Hepatocyte (in vitro differentiated cells): ENCODE measurements at regions not wholly inside any gene's neighbourhood (a gene's known extent, or its start where the extent isn't known, plus 50 kb on each side); places are given as distances from the start of the nearest gene placed in this dataset.

Source experiments
- DNase-seq: peaks from one replicate; pipeline ENCODE4 v3.0.0-alpha.2; 2016; ENCODE audit warnings: low spot score
- H2AFZ ChIP-seq: fragments of 200-600 bp; sonication (generic); 2 replicates; pipeline ENCODE4 v1.6.0; 2016; ENCODE audit warnings: antibody characterized with exemption, mild to moderate bottlenecking
- H3K27ac ChIP-seq: fragments of 200-600 bp; sonication (generic); 2 replicates; pipeline ENCODE4 v1.5.1; 2016; ENCODE audit warnings: mild to moderate bottlenecking
- H3K27me3 ChIP-seq: fragments of 200-600 bp; sonication (generic); 2 replicates; pipeline ENCODE4 v1.6.1; 2016
- H3K36me3 ChIP-seq: fragments of 200-600 bp; sonication (generic); replicated peaks from 2 replicates; pipeline ENCODE4 v1.5.1; 2016; ENCODE audit warnings: low read depth; ENCODE audit not compliant: insufficient read depth
- H3K4me1 ChIP-seq: fragments of 200-600 bp; sonication (generic); 2 replicates; pipeline ENCODE4 v1.5.1; 2016; ENCODE audit warnings: mild to moderate bottlenecking, moderate library complexity; ENCODE audit not compliant: insufficient read depth
- H3K4me2 ChIP-seq: fragments of 200-600 bp; sonication (generic); 2 replicates; pipeline ENCODE4 v1.6.0; 2016
- H3K4me3 ChIP-seq: fragments of 200-600 bp; sonication (generic); 2 replicates; pipeline ENCODE4 v1.5.1; 2016; ENCODE audit warnings: mild to moderate bottlenecking
- H3K79me2 ChIP-seq: fragments of 200-600 bp; sonication (generic); 2 replicates; pipeline ENCODE4 v1.6.0; 2017; ENCODE audit warnings: mild to moderate bottlenecking
- H3K9me2 ChIP-seq: fragments of 200-600 bp; sonication (generic); replicated peaks from 2 replicates; pipeline ENCODE4 v1.6.0; 2017; ENCODE audit warnings: mild to moderate bottlenecking; ENCODE audit not compliant: insufficient read depth
- H3K9me3 ChIP-seq: fragments of 200-600 bp; sonication (generic); 2 replicates; pipeline ENCODE4 v1.5.1; 2016; ENCODE audit warnings: low read depth, mild to moderate bottlenecking
- H4K20me1 ChIP-seq: fragments of 200-600 bp; sonication (generic); 2 replicates; pipeline ENCODE4 v1.6.0; 2016; ENCODE audit warnings: mild to moderate bottlenecking; ENCODE audit not compliant: insufficient read depth, poor library complexity, severe bottlenecking
- CTCF ChIP-seq: fragments of 200-600 bp; sonication (generic); IDR thresholded peaks from 2 replicates; pipeline ENCODE4 v1.5.1; 2016; ENCODE audit warnings: antibody characterized with exemption, mild to moderate bottlenecking; ENCODE audit not compliant: poor library complexity
- EZH2 ChIP-seq: fragments of 200-600 bp; sonication (generic); IDR thresholded peaks from 2 replicates; pipeline ENCODE4 v1.6.1; 2016; ENCODE audit warnings: antibody characterized with exemption, mild to moderate bottlenecking, borderline replicate concordance
- EZH2phosphoT487 ChIP-seq: fragments of 200-600 bp; sonication (generic); IDR thresholded peaks from one replicate; pipeline ENCODE4 v1.6.1; 2018; ENCODE audit warnings: antibody characterized with exemption, mild to moderate bottlenecking, low read depth, moderate library complexity; ENCODE audit not compliant: unreplicated experiment, severe bottlenecking
- WGBS: methylation state at CpG from one replicate; pipeline ENCODE4 v1.1.6; 2016; ENCODE audit warnings: low lambda C conversion rate; ENCODE audit errors: missing lambda C conversion rate; 5-methylcytosine and 5-hydroxymethylcytosine counted together

- H3K36me3 ChIP-seq = no peaks in the 10 kb centered on the region
- no peak overlapping the region for H2AFZ ChIP-seq
- H3K4me3 ChIP-seq = no peak overlapping the region
- no peaks in the 10 kb centered on the region for H3K4me1 ChIP-seq
- H3K9me2 ChIP-seq = no peaks in the 10 kb centered on the region
- no peaks in the 10 kb centered on the region for H3K9me3 ChIP-seq
- H4K20me1 ChIP-seq = no peaks in the 10 kb centered on the region
- no peak for DNase-seq
- H3K27me3 ChIP-seq = no peaks in the 10 kb centered on the region
- TF ChIP-seq CTCF (no peak), EZH2phosphoT487 (no peak), EZH2 (no peak)
- no peak overlapping the region for H3K4me2 ChIP-seq
- no peak overlapping the region for H3K27ac ChIP-seq
- no peaks in the 10 kb centered on the region for H3K79me2 ChIP-seq
Observed at GRCh38 chr6:72534236-72534635, 87.6 kb upstream of the KCNQ5 start.

GRCh38 chr6:72535124-72535523, 86.7 kb upstream of the KCNQ5 start:
- H3K4me2 ChIP-seq = no peak overlapping the region
- H4K20me1 ChIP-seq = no peaks in the 10 kb centered on the region
- no peaks in the 10 kb centered on the region for H3K9me2 ChIP-seq
- no peak overlapping the region for H2AFZ ChIP-seq
- 19% methylated on average over 3 of the region's 3 CpGs for WGBS
- H3K27me3 ChIP-seq = no peaks in the 10 kb centered on the region
- H3K27ac ChIP-seq = no peak overlapping the region
- DNase-seq = no peak
- no peak overlapping the region for H3K4me3 ChIP-seq
- no peaks in the 10 kb centered on the region for H3K36me3 ChIP-seq
- TF ChIP-seq CTCF (no peak), EZH2phosphoT487 (no peak), EZH2 (no peak)
- H3K79me2 ChIP-seq = no peaks in the 10 kb centered on the region
- no peaks in the 10 kb centered on the region for H3K4me1 ChIP-seq
- H3K9me3 ChIP-seq = no peaks in the 10 kb centered on the region

- WGBS = 95% methylated on average over 3 of the region's 3 CpGs
- Histone ChIP-seq H3K4me1 (no peaks in the 10 kb centered on the region), H3K27me3 (no peaks in the 10 kb centered on the region), H3K9me3 (no peaks in the 10 kb centered on the region), H2AFZ (no peak overlapping the region), H3K4me3 (no peak overlapping the region), H3K27ac (no peak overlapping the region), H3K79me2 (no peaks in the 10 kb centered on the region), H4K20me1 (no peaks in the 10 kb centered on the region), H3K9me2 (no peaks in the 10 kb centered on the region), H3K36me3 (no peaks in the 10 kb centered on the region), H3K4me2 (no peak overlapping the region)
- DNase-seq = no peak
- no peak for TF ChIP-seq CTCF
- TF ChIP-seq EZH2phosphoT487 = no peak
- TF ChIP-seq EZH2 = no peak
Observed at GRCh38 chr6:72547020-72547419, 74.8 kb upstream of the KCNQ5 start.

- DNase-seq = no peak
- TF ChIP-seq CTCF (no peak), EZH2phosphoT487 (no peak), EZH2 (no peak)
- H3K9me2 ChIP-seq = no peaks in the 10 kb centered on the region
- no peaks in the 10 kb centered on the region for H3K36me3 ChIP-seq
- H3K9me3 ChIP-seq = no peaks in the 10 kb centered on the region
- H2AFZ ChIP-seq = no peak overlapping the region
- H3K27me3 ChIP-seq = no peaks in the 10 kb centered on the region
- no peak overlapping the region for H3K27ac ChIP-seq
- no peak overlapping the region for H3K4me2 ChIP-seq
- H3K79me2 ChIP-seq = no peaks in the 10 kb centered on the region
- no peak overlapping the region for H3K4me3 ChIP-seq
- 39% methylated on average over 3 of the region's 3 CpGs for WGBS
- no peaks in the 10 kb centered on the region for H4K20me1 ChIP-seq
- no peaks in the 10 kb centered on the region for H3K4me1 ChIP-seq
Observed at GRCh38 chr6:72551470-72551869, 70.4 kb upstream of the KCNQ5 start.
